ENCODE measurements at regions not wholly inside any gene's neighbourhood (a gene's known extent, or its start where the extent isn't known, plus 50 kb on each side); places are given as distances from the start of the nearest gene placed in this dataset.

- Mint-ChIP-seq H3K9me3 (peaks cover 0 to 5% (median 0%) of the 10 kb centered on the region in 11 donors), H3K27me3 (peaks cover 2 to 63% (median 28%) of the 10 kb centered on the region in 5 donors), H3K4me3 (no peak overlapping the region), H3K4me1 (no peaks in the 10 kb centered on the region), H3K27ac (no peak overlapping the region), H3K36me3 (no peaks in the 10 kb centered on the region)
- H3K4me1 ChIP-seq (ENCODE audit: control insufficient read depth in 2 of 2, insufficient read depth in 2 of 2, low read length in 2 of 2) = no peaks in the 10 kb centered on the region
- H3K4me3 ChIP-seq (ENCODE audit: low read length) = no peak overlapping the region
- H3K9me3 ChIP-seq (ENCODE audit: control insufficient read depth in 2 of 3, low read length in 3 of 3) = no peaks in the 10 kb centered on the region
- ChIA-PET POLR2A (no interaction called here), CTCF (no interaction called here)
- ATAC-seq (no peak), DNase-seq (no peak)
- intact Hi-C loops (cut with micrococcal nuclease) = no loop called here
- H3K27me3 ChIP-seq (ENCODE audit: control insufficient read depth in 2 of 2, insufficient read depth in 2 of 2, low read length in 2 of 2) = no peaks in the 10 kb centered on the region
- H3K36me3 ChIP-seq (ENCODE audit: control insufficient read depth in 2 of 3, insufficient read depth in 3 of 3, low read length in 3 of 3) = no peaks in the 10 kb centered on the region
- no peak overlapping the region for H3K27ac ChIP-seq (ENCODE audit: low read depth, low read length)
These were observed 108.1 kb upstream of the PAX6 start for GRCh38 chr11:31919175-31919574.

- peak overlapping the region in 1 of 9 donors; percentile 7 for H3K27ac Mint-ChIP-seq
- no peaks in the 10 kb centered on the region for H3K4me1 Mint-ChIP-seq
- peaks cover 0 to 5% (median 0%) of the 10 kb centered on the region in 11 donors for H3K9me3 Mint-ChIP-seq
- peaks cover 2 to 56% (median 27%) of the 10 kb centered on the region in 5 donors for H3K27me3 Mint-ChIP-seq
- CTCF ChIA-PET = interaction anchor here (0.6 kb wide), 1 partner anchor 26 kb away, joined by 3 read pairs; no protein-coding TSS in a partner anchor
- no peaks in the 10 kb centered on the region for H3K36me3 Mint-ChIP-seq
- POLR2A ChIA-PET = no interaction called here
- no peak overlapping the region for H3K4me3 Mint-ChIP-seq
- DNase-seq = no peak
- Histone ChIP-seq H3K27me3 (ENCODE audit: control insufficient read depth in 2 of 2, insufficient read depth in 2 of 2, low read length in 2 of 2) (no peaks in the 10 kb centered on the region), H3K9me3 (ENCODE audit: control insufficient read depth in 2 of 3, low read length in 3 of 3) (no peaks in the 10 kb centered on the region), H3K27ac (ENCODE audit: low read depth, low read length) (no peak overlapping the region), H3K4me3 (ENCODE audit: low read length) (no peak overlapping the region), H3K36me3 (ENCODE audit: control insufficient read depth in 2 of 3, insufficient read depth in 3 of 3, low read length in 3 of 3) (no peaks in the 10 kb centered on the region), H3K4me1 (ENCODE audit: control insufficient read depth in 2 of 2, insufficient read depth in 2 of 2, low read length in 2 of 2) (no peaks in the 10 kb centered on the region)
- intact Hi-C loops (cut with micrococcal nuclease) = no loop called here
- no peak for ATAC-seq
These were observed 104.7 kb upstream of the PAX6 start for GRCh38 chr11:31915867-31916266.

- Histone ChIP-seq H3K36me3 (ENCODE audit: control insufficient read depth in 2 of 3, insufficient read depth in 3 of 3, low read length in 3 of 3) (no peaks in the 10 kb centered on the region), H3K4me1 (ENCODE audit: control insufficient read depth in 2 of 2, insufficient read depth in 2 of 2, low read length in 2 of 2) (no peaks in the 10 kb centered on the region), H3K27ac (ENCODE audit: low read depth, low read length) (no peak overlapping the region), H3K4me3 (ENCODE audit: low read length) (no peak overlapping the region), H3K9me3 (ENCODE audit: control insufficient read depth in 2 of 3, low read length in 3 of 3) (no peaks in the 10 kb centered on the region), H3K27me3 (ENCODE audit: control insufficient read depth in 2 of 2, insufficient read depth in 2 of 2, low read length in 2 of 2) (no peaks in the 10 kb centered on the region)
- DNase-seq = no peak
- ChIA-PET CTCF (no interaction called here), POLR2A (no interaction called here)
- peaks cover 0 to 5% (median under 1%) of the 10 kb centered on the region in 11 donors for H3K9me3 Mint-ChIP-seq
- H3K27ac Mint-ChIP-seq = no peak overlapping the region
- no peak for ATAC-seq
- no peaks in the 10 kb centered on the region for H3K4me1 Mint-ChIP-seq
- H3K4me3 Mint-ChIP-seq = no peak overlapping the region
- no peaks in the 10 kb centered on the region for H3K36me3 Mint-ChIP-seq
- peaks cover 0 to 48% (median 23%) of the 10 kb centered on the region in 5 donors for H3K27me3 Mint-ChIP-seq
- intact Hi-C loops (cut with micrococcal nuclease) = no loop called here
These were observed 102.9 kb upstream of the PAX6 start for GRCh38 chr11:31913985-31914384.

- H3K36me3 Mint-ChIP-seq = no peaks in the 10 kb centered on the region
- no peak overlapping the region for H3K27ac ChIP-seq (ENCODE audit: low read depth, low read length)
- H3K4me3 Mint-ChIP-seq = no peak overlapping the region
- no peaks in the 10 kb centered on the region for H3K4me1 Mint-ChIP-seq
- H3K36me3 ChIP-seq (ENCODE audit: control insufficient read depth in 2 of 3, insufficient read depth in 3 of 3, low read length in 3 of 3) = no peaks in the 10 kb centered on the region
- DNase-seq = no peak
- POLR2A ChIA-PET = no interaction called here
- peaks cover 0 to 5% (median 2%) of the 10 kb centered on the region in 11 donors for H3K9me3 Mint-ChIP-seq
- no peak for ATAC-seq
- no peak overlapping the region for H3K4me3 ChIP-seq (ENCODE audit: low read length)
- no peaks in the 10 kb centered on the region for H3K4me1 ChIP-seq (ENCODE audit: control insufficient read depth in 2 of 2, insufficient read depth in 2 of 2, low read length in 2 of 2)
- CTCF ChIA-PET = no interaction called here
- intact Hi-C loops (cut with micrococcal nuclease) = no loop called here
- H3K27ac Mint-ChIP-seq = no peak overlapping the region
- no peaks in the 10 kb centered on the region for H3K27me3 ChIP-seq (ENCODE audit: control insufficient read depth in 2 of 2, insufficient read depth in 2 of 2, low read length in 2 of 2)
- peaks cover 0 to 49% (median 23%) of the 10 kb centered on the region in 5 donors for H3K27me3 Mint-ChIP-seq
- H3K9me3 ChIP-seq (ENCODE audit: control insufficient read depth in 2 of 3, low read length in 3 of 3) = no peaks in the 10 kb centered on the region
These were observed 101.7 kb upstream of the PAX6 start for GRCh38 chr11:31912808-31913207.

- intact Hi-C loops (cut with micrococcal nuclease) = no loop called here
- H3K4me3 Mint-ChIP-seq = no peak overlapping the region
These were observed 99.9 kb upstream of the PAX6 start for GRCh38 chr11:31910950-31911576.

GRCh38 chr11:31903225-31904074 lies 92.3 kb upstream of the PAX6 start:
- Mint-ChIP-seq H3K27me3 (peaks cover 0 to 54% (median 27%) of the 10 kb centered on the region in 5 donors), H3K27ac (no peak overlapping the region), H3K36me3 (no peaks in the 10 kb centered on the region), H3K4me3 (no peak overlapping the region), H3K9me3 (peaks cover 0 to 12% (median 5%) of the 10 kb centered on the region in 11 donors), H3K4me1 (no peaks in the 10 kb centered on the region)
- Histone ChIP-seq H3K9me3 (ENCODE audit: control insufficient read depth in 2 of 3, low read length in 3 of 3) (no peaks in the 10 kb centered on the region), H3K36me3 (ENCODE audit: control insufficient read depth in 2 of 3, insufficient read depth in 3 of 3, low read length in 3 of 3) (no peaks in the 10 kb centered on the region), H3K4me3 (ENCODE audit: low read length) (no peak overlapping the region), H3K27ac (ENCODE audit: low read depth, low read length) (no peak overlapping the region), H3K27me3 (ENCODE audit: control insufficient read depth in 2 of 2, insufficient read depth in 2 of 2, low read length in 2 of 2) (no peaks in the 10 kb centered on the region), H3K4me1 (ENCODE audit: control insufficient read depth in 2 of 2, insufficient read depth in 2 of 2, low read length in 2 of 2) (no peaks in the 10 kb centered on the region)
- intact Hi-C loops (cut with micrococcal nuclease) = no loop called here
- ATAC-seq = no peak
- POLR2A ChIA-PET = no interaction called here
- DNase-seq = no peak
- CTCF ChIA-PET = no interaction called here

More at GRCh38 chr11:31910950-31911576, 99.9 kb upstream of the PAX6 start:
- peaks cover 0 to 12% (median 2%) of the 10 kb centered on the region in 11 donors for H3K9me3 Mint-ChIP-seq
- no peaks in the 10 kb centered on the region for H3K4me1 Mint-ChIP-seq
- H3K36me3 Mint-ChIP-seq = no peaks in the 10 kb centered on the region
- no peak for ATAC-seq
- ChIA-PET CTCF (no interaction called here), POLR2A (no interaction called here)
- peaks cover 0 to 50% (median 24%) of the 10 kb centered on the region in 5 donors for H3K27me3 Mint-ChIP-seq
- Histone ChIP-seq H3K36me3 (ENCODE audit: control insufficient read depth in 2 of 3, insufficient read depth in 3 of 3, low read length in 3 of 3) (no peaks in the 10 kb centered on the region), H3K27me3 (ENCODE audit: control insufficient read depth in 2 of 2, insufficient read depth in 2 of 2, low read length in 2 of 2) (no peaks in the 10 kb centered on the region), H3K4me3 (ENCODE audit: low read length) (no peak overlapping the region), H3K27ac (ENCODE audit: low read depth, low read length) (no peak overlapping the region), H3K9me3 (ENCODE audit: control insufficient read depth in 2 of 3, low read length in 3 of 3) (no peaks in the 10 kb centered on the region), H3K4me1 (ENCODE audit: control insufficient read depth in 2 of 2, insufficient read depth in 2 of 2, low read length in 2 of 2) (no peaks in the 10 kb centered on the region)
- H3K27ac Mint-ChIP-seq = no peak overlapping the region
- no peak for DNase-seq
